GM18867 (cell line): ENCODE measurements at regions not wholly inside any gene's neighbourhood (a gene's known extent, or its start where the extent isn't known, plus 50 kb on each side); places are given as distances from the start of the nearest gene placed in this dataset.
"Not testable (repeated sequence)": the region's sequence is repeated elsewhere in the genome, so short reads cannot be mapped to it uniquely, and the experiment has no call there.

Source experiments
- ATAC-seq: cut with Tn5 transposase; IDR thresholded peaks from one replicate; pipeline ENCODE4 v1.9.1; 2021; ENCODE audit warnings: mild to moderate bottlenecking, moderate library complexity; ENCODE audit not compliant: unreplicated experiment

DNA sequence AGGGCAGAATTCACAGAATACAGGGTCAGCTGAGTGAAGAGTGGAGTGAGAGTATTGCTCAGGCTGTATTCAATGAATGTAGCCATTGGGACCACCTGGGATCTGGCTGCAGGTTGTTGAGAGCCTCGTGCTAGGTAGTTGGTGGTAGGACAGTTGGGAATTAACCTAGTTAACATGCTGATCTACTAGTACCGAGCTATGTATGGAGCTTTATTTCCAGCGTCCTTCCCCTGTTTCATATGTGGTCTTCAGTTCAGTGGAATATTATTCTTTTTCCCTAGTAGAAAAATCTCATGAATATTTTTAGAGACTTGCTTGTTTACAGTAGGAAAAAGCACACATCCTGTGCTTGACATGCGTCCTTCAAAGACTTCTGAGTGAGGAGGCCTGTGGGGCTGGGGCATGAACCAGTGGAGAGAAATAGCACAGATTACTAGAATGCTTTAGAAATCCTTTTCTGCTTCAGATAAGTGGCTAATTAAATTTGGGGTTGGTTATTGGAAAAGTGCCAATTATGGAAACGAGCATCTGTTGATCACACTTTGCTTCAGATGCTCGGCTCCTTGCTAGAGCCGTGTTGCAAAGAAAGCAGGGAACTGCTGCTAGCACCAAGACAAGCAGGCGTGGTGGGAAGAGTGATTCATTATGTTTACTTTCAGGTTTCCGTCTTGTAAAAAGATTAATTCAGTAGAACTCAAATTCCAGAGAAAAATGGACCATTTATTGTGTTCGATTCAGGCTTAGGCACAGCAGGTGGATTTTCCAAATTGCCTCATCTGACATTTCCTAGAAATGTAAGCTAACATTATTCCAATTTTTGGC, 53.6 kb downstream of the ARF6 start:
- no peak for ATAC-seq

DNA sequence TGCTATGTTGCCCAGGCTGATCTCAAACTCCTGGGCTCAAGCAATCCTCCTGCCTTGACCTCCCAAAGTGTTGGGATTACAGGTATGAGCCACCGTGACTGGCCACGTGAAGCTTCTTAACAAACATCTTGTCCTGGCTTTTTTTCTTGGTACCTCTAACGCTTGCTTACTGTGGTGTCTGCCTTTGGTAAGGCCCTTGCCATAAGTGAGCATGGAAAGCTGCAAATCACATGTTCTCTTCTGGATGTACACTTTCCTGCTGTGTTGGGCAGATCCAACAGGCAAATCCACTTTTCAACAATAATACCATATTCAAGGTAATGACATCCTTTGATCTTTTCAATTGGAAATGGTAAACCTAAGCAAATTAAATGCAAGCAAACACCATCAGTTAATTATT, 54.6 kb downstream of the ARF6 start:
- no peak for ATAC-seq

DNA sequence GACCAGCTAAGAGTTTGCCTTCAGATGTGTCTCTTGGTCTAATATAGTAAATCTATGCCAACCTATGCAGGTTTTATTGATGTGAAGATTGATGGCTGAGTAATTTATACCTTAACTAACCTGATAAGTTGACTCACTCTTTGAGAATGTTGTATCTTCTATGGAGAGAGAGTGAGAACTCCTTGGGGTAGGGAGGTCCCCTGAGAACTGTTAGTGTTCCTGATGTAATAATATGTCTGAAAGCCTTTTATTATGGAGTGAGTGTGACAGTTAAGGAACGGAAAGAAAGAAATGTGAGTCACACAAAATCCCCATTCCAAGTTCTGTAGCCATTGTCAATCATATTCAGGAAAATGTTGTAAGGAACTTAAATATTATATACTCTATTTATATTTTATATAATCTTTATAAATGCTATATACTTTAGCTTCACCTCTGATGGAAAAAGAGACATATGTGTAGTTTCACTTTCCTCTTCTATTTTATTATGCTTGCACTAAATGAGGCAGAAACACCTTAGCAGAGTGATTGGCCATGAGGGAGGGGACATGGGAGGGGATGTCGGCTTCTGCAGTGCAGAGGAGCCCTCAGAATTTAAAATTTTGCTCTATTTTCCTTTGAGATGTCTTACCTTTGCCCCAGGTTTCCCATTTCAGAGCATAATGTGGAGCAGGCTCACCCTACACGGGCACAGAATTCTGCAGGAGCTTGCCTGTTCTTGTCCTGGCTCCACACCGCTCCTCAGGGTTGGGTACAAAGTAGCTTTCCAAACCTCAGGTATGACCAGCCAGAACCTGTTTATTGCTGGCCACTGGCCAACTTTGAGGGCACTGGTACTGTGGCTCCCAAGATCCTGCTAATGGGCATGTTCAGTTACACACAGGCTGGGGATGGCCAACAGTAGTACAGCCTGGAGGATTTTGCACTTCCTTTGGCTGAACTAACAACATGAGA, 57.7 kb downstream of the ARF6 start:
- no peak for ATAC-seq

DNA sequence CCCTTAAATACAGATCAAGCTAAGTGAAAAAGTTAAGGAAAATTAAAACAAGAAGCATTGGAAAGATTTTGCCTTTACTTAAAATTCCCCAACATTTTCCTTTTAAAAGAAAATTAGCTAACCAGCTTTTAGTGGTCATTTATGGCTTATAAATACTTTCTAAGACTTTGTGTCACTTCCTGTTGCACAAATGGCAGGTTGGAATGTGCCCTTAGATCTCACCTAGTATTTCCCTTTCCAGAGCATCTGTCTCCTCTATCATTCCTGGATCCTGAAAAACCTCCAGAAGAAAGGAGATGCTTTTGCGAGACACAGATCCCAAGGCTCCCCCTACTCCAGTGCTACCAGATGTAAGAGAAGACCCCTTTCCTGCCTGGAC, 58.3 kb downstream of the ARF6 start:
- no peak for ATAC-seq

DNA sequence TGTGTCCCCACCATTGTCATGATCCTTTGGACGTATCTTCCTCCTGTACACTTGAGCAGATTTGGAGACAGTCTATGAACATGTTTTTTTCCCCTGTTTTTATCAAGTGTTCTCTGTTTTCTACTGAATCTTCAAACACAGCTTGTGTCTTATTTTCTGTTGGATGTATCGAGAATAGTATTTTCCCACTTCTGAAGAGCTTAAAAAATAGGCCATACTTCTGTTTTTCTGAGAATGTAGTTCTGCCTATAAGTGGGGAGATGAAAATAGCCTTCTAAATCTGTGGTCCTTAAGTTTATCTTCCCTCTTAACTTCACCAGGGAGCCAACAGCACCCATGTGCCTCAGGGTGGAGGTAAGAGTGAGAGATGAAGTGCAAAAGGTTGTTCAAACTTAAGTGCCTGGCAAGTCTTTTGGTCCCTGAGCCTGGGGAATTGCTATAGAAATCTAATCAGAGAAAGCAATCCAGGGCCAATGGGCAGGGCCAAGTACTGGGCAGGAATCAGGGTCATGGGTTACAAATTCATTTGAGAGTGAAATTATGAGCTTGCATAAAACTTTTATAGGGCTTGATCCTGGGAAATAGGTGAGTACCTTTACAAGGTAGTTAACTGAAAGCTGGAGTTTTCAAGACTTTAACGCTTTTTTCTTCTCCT, 58.9 kb downstream of the ARF6 start:
- no peak for ATAC-seq

DNA sequence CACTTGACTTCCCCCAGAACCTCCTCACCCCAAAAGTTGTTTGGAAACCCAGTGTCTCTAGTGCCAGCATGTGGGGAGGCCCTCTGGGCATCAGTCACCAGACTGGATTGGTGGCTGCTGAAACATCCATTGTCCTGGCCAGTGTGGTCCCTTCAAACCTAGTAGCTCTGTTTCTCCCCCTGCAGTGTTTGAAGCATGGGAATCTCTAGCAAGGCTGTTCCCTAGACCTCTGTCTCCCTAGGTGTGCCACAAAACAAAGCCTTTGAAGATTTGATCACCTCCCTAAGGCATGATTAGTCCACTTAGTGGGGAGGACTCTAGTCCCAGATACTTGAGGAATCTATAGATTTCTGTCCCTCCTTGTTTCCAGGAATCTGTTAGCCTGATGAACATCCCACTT, 60.3 kb downstream of the ARF6 start:
- no peak for ATAC-seq

DNA sequence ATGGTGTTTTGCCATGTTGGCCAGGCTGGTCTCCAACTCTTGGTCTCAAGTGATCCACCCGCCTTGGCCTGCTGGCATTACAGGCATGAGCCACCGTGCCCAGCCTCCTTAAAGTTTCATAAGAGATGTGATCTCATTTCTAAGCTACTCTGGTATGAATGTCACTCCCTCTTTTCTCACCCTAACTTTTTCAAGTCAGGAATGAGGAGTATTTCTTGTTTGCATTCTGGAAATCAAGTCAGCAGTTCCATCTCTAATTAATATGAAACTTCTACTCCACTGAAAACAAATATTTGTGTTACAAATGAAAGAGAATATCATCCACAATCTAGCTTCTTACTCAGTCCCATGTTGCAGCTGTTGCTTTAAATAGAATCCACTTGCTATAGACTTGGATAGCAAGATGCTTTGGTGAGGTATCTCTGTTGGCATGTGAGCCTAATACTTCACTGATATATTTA, 61.3 kb downstream of the ARF6 start:
- no peak for ATAC-seq

DNA sequence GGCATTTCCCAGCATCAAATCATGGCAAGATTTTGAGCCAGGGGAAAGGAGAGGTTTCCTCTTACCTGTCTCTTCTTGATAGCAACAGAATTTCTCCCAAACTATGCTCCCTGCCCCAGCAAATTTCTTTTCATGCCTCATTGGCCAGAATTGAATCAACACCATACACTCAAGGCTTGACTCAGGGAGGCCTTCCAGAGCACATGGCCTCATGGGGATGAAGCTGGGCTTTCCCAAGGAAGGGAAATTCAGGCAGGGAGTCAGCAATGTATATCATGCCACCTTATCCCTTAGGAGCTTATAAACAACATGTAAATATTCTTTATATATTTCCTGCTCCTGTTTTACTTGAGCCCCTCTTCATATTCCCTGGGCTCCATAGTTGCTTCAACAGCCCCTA, 62.1 kb downstream of the ARF6 start:
- no peak for ATAC-seq

DNA sequence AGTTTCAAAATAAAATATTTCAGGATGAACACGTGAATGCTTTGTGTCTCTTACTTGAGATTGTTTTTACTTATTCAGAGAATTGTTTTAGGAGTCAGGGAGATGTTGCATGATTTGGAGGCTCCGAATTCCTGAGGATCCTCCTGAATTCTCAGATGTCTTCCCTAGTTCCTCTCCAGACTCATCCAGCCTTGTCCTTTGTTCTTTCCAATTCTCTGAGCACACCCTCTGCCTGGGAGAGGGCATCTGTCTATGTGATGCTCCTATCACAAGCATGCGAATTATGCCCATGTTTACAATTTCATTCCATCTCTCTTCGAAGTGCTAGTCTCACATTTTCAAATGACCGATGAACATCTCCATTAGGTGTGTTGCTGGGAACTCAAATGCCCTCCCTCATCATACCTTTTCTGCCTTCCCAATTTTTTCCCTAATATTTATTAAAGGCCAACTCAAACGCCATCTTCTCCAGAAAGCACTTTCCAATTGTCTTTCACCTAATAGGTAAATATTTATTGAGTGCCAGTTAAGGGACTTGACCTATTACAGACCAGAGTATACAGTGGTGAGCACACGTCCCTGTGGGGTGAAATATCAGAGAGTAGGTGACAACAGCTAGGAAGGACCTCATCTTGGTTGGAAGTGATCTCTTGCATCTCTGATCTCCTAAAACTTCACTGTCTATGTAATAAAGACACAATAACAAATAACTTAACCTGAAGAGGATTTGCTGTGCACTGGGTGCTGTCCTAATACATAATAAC, 64.4 kb downstream of the ARF6 start:
- ATAC-seq: no peak

DNA sequence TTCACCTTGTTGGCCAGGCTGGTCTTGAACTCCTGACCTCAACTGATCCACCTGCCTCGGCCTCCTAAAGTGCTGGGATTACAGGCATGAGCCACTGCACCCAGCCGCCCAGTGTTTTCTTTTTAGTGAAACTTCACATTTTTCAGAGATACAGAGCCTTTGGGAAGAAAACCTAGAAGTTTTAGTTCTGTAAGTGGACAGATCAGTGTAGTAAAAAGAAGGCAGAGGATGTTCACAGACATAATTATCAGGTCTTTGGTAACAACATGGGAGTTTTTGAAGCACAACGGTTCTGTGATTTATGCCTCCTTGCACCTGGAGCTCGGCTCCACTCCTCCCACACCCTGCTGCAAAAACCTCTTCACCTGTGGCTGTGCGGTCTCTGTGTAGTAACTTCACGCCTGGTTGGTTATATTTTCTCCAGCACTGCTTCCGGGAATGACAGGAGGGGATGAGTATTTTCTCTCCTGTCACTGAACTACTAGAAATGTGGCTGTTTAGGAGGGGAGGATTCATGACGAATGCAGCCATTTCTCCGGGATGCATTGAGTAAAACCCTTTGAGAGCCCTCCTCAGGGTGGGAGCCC, 67.0 kb downstream of the ARF6 start:
- ATAC-seq: peak; percentile 55

DNA sequence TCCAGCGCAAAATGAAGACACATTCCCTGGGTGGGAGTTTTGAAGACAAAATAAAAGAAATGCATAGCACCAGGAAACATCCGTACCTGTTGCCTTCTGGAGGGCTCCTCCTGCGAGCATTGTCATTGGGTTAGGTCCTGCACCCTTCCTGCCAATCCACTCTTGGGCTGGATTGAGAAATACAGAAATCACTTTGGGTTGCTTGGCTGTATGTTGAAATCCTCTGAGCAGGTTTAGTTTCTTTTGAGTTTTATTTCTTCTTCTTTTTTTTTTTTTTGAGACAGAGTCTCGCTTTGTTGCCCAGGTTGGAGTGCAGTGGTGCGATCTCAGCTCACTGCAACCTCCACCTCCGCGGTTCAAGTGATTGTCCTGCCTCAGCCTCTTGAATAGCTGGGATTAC, 67.6 kb downstream of the ARF6 start:
- no peak for ATAC-seq

DNA sequence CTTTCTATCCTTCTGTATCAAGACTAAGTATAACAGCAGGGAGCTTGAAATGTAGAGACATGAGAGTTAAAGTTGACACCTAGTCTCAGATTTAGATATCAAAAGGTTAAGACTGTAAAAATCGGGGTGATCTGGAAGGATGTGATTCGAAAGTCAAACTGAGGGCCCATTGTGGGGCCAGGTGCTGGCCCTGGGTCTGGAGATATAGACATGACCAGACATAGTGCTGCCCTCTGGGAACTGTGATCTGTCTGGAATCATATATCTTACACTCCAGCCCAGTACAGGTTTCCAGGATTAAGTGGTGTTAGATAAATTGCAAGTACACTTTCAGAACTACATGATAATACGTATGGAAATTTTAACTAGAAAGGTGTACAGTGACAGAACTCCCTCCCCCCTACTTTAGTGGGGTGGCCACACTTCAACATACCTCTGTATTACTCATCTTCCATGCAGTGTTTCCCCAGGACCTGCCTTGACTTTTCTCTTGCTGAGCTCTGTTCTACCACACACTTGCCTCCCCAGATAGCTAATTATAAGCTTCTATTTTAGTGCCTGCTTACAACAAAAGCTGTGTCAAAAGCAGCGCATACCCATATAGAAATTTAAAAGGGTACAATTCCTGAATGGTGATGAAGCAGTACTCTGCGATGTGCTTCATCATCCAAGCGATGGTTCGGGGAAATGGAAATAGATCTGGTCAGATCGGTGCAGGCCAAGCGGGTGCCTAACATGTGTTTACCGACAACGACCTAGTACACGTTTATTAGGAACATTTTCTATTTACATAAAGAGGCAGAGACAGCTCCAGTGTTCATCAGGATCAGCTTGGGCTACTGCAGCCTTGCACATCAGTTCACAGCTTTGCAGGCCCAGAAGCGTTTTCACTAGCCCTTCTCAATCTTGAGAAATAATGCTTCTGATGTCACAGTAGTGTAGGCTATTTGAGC, 68.7 kb downstream of the ARF6 start:
- peak; percentile 36 for ATAC-seq

DNA sequence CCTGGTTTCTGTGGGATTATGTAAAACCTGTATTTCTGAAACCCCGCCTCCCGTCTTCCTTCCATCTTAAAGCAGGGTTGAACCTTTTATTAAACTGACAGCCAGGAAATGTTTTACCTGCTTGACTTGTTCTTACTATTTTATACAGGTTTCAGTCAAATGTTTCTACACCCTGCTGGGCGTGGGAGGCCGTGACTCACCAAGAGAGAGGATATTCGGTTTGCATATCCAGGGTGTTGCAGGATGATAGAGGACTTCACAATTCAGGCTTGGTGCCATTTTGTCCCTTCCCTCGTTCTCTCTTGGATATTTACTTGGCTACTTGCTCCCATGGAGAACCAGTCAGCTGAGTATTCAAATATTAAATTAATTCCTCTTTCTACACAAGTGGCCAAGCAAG, 69.7 kb downstream of the ARF6 start:
- ATAC-seq: peak; percentile 52

DNA sequence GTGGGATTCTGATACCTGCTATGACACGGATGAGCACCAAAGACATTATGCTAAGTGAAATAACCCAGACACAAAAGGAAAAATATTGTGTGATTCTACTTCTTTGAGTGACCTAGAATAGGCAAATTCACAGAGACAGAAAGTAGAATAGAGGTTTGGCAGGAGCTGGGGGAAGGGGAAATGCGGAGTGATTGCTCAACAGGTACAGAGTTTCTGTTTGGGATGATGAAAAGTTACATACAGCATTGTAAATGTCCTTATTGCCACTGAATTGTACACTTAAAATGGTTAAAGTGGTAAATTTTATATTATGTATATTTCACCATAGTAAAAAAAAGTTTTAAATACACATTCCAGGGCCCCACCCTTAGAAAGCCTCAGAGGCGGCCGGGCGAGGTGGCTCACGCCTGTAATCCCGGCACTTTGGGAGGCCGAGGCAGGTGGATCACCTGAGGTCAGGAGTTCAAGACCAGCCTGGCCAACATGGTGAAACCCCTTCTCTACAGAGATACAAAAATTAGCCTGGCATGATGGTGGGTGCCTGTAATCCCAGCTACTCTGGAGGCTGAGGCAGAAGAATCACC, 72.3 kb downstream of the ARF6 start:
- ATAC-seq: not testable (repeated sequence)

DNA sequence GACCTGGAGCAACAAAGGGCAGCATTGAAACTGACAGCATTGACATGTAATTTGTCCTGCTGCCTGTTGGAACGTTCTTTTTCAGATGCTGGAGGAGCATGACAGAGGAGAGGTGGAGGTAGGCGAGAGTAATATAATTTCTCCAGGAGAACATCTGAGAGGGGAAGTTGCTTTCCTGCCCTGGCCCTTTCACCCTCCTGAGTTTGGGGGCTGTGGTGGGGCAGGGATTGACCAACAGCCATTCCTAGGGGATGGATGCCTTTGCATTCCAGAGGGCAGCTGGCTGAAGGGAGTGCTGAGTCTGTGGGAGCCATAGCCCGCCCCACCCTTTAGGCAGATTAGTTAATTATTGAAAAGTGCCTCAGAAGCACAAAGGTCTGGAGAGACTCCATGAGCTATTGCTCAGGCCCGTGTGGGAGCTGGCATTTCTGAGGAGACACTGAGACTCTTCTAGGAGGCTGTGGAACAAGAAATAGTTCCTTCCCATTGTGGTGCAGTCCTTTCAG, 73.5 kb downstream of the ARF6 start:
- no peak for ATAC-seq

DNA sequence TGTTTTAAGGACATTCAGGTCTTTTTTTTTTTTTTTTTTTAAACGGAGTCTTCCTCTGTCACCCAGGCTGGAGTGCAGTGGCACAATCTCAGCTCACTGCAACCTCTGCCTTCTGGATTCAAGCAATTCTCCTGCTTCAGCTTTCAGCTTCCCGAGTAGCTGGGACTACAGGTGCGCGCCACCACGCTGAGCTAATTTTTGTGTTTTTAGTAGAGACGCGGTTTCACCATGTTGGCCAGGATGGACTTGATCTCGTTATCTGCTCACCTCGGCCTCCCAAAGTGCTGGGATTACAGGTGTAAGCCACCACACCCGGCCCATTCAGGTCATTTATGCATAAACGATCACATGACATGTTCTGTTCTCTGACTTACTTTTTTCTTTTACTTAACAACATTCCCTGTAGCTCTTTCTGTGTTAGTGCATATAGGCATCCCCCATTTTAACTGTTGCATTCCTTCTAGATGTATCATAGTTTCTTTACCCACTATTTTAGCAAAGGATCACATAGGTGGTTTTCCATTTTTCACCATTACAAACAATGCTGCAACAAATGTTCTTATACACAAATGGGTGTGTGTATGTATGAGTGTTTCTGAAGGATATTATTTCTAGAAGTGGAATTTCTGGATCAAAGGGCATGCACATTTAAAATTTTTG, 74.2 kb downstream of the ARF6 start:
- no peak for ATAC-seq

DNA sequence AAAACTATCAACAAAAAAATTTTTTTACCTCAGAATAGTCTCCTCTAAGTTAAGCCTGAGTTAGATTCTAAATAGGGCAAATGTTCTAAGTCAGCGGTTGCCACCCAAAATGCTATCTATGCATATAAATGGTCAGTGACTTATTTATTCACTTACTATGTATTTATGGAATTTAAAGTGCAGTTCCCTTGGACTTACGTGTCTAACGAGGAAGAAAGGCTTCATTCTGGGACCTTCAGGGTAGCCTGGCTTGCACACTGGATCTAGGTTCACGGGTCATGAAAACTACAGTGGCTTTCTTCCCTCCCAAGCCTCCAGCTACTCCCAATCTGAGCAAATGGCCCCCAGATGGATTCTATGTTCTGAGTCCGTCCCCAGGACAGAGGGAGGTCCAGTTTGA, 77.1 kb downstream of the ARF6 start:
- no peak for ATAC-seq
